ENCODE measurements at regions not wholly inside any gene's neighbourhood (a gene's known extent, or its start where the extent isn't known, plus 50 kb on each side); places are given as distances from the start of the nearest gene placed in this dataset.

DNA sequence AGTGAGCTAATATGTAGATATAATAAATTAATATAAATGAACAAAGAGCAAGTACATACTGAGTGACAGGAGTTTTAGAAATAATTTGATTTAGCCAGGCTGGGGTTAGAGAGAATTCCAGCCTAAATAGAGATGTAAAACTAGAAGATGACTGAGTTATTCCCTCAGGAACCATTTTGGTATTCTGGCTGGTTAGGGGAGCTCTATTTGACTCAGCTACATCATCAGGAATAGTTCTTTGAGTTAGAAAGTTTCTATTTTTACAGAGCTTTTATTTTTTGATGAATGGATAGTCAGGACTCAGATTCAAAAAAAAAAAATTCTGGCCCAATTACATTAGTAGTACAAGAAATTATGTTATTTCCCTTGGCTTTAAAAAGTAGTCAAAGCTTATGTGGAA, 180.4 kb upstream of the MID1 start:
- Histone ChIP-seq H2AFZ (ENCODE audit: low read length) (no peak overlapping the region), H3K4me3 (ENCODE audit: low read length) (no peak overlapping the region), H3K79me2 (ENCODE audit: low read length) (no peaks in the 10 kb centered on the region), H3K4me1 (ENCODE audit: low read length) (no peaks in the 10 kb centered on the region), H3K4me2 (ENCODE audit: low read depth, low read length) (no peak overlapping the region), H4K20me1 (ENCODE audit: insufficient read depth, low read length) (no peaks in the 10 kb centered on the region), H3K36me3 (replicated peaks; ENCODE audit: insufficient read depth, low read length) (no peaks in the 10 kb centered on the region), H3K9me3 (replicated peaks; ENCODE audit: insufficient read depth, low read length) (no peaks in the 10 kb centered on the region), H3K9ac (ENCODE audit: low read length) (no peak overlapping the region), H3F3A (ENCODE audit: insufficient read depth, low read length) (no peaks in the 10 kb centered on the region), H3K9me2 (replicated peaks; ENCODE audit: insufficient read depth, low read length) (no peaks in the 10 kb centered on the region), H3K27me3 (replicated peaks; ENCODE audit: insufficient read depth, low read length) (no peaks in the 10 kb centered on the region), H3K27ac (ENCODE audit: low read length) (no peak overlapping the region)
- no peak for DNase-seq
- TF ChIP-seq EZH2phosphoT487 (IDR thresholded peaks at IDR 0.05; ENCODE audit: low read length) (no peak), EZH2 (optimal IDR thresholded peaks at IDR 0.05; ENCODE audit: low read depth, low read length) (no peak)
- TF ChIP-seq, protein P1, sequence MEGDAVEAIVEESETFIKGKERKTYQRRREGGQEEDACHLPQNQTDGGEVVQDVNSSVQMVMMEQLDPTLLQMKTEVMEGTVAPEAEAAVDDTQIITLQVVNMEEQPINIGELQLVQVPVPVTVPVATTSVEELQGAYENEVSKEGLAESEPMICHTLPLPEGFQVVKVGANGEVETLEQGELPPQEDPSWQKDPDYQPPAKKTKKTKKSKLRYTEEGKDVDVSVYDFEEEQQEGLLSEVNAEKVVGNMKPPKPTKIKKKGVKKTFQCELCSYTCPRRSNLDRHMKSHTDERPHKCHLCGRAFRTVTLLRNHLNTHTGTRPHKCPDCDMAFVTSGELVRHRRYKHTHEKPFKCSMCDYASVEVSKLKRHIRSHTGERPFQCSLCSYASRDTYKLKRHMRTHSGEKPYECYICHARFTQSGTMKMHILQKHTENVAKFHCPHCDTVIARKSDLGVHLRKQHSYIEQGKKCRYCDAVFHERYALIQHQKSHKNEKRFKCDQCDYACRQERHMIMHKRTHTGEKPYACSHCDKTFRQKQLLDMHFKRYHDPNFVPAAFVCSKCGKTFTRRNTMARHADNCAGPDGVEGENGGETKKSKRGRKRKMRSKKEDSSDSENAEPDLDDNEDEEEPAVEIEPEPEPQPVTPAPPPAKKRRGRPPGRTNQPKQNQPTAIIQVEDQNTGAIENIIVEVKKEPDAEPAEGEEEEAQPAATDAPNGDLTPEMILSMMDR (IDR thresholded peaks at IDR 0.05; ENCODE audit: low read length), result no peak

DNA sequence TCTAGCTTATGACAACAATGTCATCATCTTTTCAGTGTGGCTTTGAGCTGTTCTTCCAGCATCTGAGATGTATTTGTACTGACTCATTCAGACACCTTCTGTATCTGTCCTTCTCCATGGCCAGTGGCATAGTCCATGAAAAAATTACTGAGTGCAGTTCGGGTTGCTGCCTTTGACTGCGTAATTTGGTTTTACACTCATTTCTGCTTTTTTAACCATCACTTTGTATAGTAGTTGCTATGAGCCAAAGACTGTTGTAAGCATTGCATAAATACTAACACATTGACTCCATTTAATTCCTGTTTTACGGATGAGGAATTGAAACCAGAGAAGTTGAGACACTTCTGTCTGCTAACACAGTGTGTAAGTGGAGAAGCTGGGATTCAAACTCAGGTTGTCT, 190.7 kb upstream of the MID1 start:
- Histone ChIP-seq H3K27me3 (replicated peaks; ENCODE audit: insufficient read depth, low read length) (no peaks in the 10 kb centered on the region), H3K4me1 (ENCODE audit: low read length) (no peaks in the 10 kb centered on the region), H3K36me3 (replicated peaks; ENCODE audit: insufficient read depth, low read length) (no peaks in the 10 kb centered on the region), H3K9ac (ENCODE audit: low read length) (no peak overlapping the region), H3K4me3 (ENCODE audit: low read length) (no peak overlapping the region), H3K79me2 (ENCODE audit: low read length) (no peaks in the 10 kb centered on the region), H3K27ac (ENCODE audit: low read length) (no peak overlapping the region), H4K20me1 (ENCODE audit: insufficient read depth, low read length) (no peaks in the 10 kb centered on the region), H3K9me2 (replicated peaks; ENCODE audit: insufficient read depth, low read length) (no peaks in the 10 kb centered on the region), H3F3A (ENCODE audit: insufficient read depth, low read length) (no peaks in the 10 kb centered on the region), H2AFZ (ENCODE audit: low read length) (no peak overlapping the region), H3K9me3 (replicated peaks; ENCODE audit: insufficient read depth, low read length) (no peaks in the 10 kb centered on the region), H3K4me2 (ENCODE audit: low read depth, low read length) (no peak overlapping the region)
- DNase-seq, result no peak
- TF ChIP-seq EZH2 (optimal IDR thresholded peaks at IDR 0.05; ENCODE audit: low read depth, low read length), result no peak
- TF ChIP-seq, protein P1 (IDR thresholded peaks at IDR 0.05; ENCODE audit: low read length), result no peak
- TF ChIP-seq EZH2phosphoT487 (IDR thresholded peaks at IDR 0.05; ENCODE audit: low read length), result no peak

DNA sequence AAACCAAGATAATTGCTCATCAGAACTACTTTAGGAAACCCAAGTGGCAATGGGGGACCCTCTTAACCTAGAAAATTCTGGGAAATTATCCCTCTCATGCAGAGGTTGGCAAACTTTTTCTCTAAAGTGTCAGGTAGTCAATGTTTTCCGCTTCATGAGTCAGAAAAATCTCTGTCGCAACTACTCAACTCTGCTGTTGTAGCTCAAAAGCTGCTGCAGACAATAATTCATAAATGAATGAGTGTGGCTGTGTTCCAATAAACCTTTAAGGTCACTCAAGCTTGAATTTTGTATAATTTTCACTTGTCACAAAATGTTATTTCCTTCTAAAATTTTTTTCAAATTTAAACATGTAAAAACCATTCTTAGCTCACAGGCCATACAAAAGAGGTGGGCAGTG, 193.4 kb upstream of the MID1 start:
- no peaks in the 10 kb centered on the region for H3K9me3 ChIP-seq (replicated peaks; ENCODE audit: insufficient read depth, low read length)
- H2AFZ ChIP-seq (ENCODE audit: low read length), result no peak overlapping the region
- no peaks in the 10 kb centered on the region for H3K79me2 ChIP-seq (ENCODE audit: low read length)
- no peaks in the 10 kb centered on the region for H4K20me1 ChIP-seq (ENCODE audit: insufficient read depth, low read length)
- H3K36me3 ChIP-seq (replicated peaks; ENCODE audit: insufficient read depth, low read length), result no peaks in the 10 kb centered on the region
- no peaks in the 10 kb centered on the region for H3K27me3 ChIP-seq (replicated peaks; ENCODE audit: insufficient read depth, low read length)
- TF ChIP-seq, protein P1 (IDR thresholded peaks at IDR 0.05; ENCODE audit: low read length), result no peak
- TF ChIP-seq EZH2 (optimal IDR thresholded peaks at IDR 0.05; ENCODE audit: low read depth, low read length) (no peak), EZH2phosphoT487 (IDR thresholded peaks at IDR 0.05; ENCODE audit: low read length) (no peak)
- no peaks in the 10 kb centered on the region for H3K9me2 ChIP-seq (replicated peaks; ENCODE audit: insufficient read depth, low read length)
- H3K4me3 ChIP-seq (ENCODE audit: low read length), result no peak overlapping the region
- H3K4me1 ChIP-seq (ENCODE audit: low read length), result no peaks in the 10 kb centered on the region
- no peak for DNase-seq
- H3K27ac ChIP-seq (ENCODE audit: low read length), result no peak overlapping the region
- H3K9ac ChIP-seq (ENCODE audit: low read length), result no peak overlapping the region
- H3K4me2 ChIP-seq (ENCODE audit: low read depth, low read length), result no peak overlapping the region
- no peaks in the 10 kb centered on the region for H3F3A ChIP-seq (ENCODE audit: insufficient read depth, low read length)
